GM19395 (cell line): ENCODE measurements at regions not wholly inside any gene's neighbourhood (a gene's known extent, or its start where the extent isn't known, plus 50 kb on each side); places are given as distances from the start of the nearest gene placed in this dataset.
"Not testable (repeated sequence)": the region's sequence is repeated elsewhere in the genome, so short reads cannot be mapped to it uniquely, and the experiment has no call there.

Source experiments
- ATAC-seq: cut with Tn5 transposase; IDR thresholded peaks from one replicate; pipeline ENCODE4 v1.9.1; 2021; ENCODE audit warnings: mild to moderate bottlenecking, moderate library complexity; ENCODE audit not compliant: unreplicated experiment

DNA sequence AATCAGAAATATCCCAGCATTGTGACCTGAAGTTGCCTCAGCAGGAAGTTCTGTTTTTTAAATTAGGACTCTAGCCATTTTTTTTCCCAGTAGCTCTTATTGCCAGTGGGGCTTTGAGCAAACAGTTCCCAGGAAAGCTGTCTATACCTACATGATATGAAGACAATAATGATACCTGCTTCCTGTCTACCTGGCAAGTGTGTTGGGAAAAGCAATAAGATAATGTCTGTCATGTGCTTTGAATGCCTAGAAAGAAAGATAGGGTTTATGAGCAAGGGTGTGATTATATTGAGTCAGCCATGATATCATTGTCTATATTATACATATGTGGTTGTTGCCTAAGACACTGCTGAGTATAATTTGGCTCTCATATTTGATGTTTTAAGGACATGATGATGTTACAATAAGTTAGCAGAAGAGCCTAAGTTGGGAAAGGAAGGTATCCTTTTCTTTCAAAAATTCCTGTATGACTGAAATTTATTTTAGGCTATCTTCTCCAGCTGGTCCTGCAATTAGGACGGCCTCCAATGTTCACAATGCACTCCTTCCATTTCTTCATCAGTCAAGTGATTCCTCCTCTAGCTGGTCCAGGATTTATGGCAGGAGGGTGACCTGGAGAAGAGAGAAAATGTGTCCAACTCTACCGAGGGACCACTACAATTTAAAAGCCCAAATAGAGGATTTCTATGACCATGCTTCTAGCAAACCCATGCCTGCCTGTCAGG is 99.6 kb upstream of the CDC42BPA start:
- ATAC-seq = no peak

GRCh38 chr1:227416156-227416830 is 98.0 kb upstream of the CDC42BPA start:
- ATAC-seq = no peak

- ATAC-seq = no peak
These were observed 97.0 kb upstream of the CDC42BPA start for GRCh38 chr1:227415115-227415790.

GRCh38 chr1:227411066-227411465 is 92.8 kb upstream of the CDC42BPA start:
- ATAC-seq = no peak

DNA sequence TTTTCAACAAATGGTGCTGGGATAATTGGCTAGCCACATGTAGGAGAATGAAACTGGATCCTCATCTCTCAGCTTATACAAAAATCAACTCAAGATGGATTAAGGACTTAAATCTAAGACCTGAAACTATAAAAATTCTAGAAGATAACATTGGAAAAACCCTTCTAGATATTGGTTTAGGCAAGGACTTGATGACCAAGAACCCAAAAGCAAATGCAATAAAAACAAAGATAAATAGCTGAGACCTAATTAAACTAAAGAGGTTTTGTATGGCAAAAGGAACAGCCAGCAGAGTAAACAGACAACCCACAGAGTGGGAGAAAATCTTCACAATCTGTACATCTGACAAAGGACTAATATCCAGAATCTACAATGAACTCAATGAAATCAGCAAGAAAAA is 88.0 kb upstream of the CDC42BPA start:
- not testable (repeated sequence) for ATAC-seq

DNA sequence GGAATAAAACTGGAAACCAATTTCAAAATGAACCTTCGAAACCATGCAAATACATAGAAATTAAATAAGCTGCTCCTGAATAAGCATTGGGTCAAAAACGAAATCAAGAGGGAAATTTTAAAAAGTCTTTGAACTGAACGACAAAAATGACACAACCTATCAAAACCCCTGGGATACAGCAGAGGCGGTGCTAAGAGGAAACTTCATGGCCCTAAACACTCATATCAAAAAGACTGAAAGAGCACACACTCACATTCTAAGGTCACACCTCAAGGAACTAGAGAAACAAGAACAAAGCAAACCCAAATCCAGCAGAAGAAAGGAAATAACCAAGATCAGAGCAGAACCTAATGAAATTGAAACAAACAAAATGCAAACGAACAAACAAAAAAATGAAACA is 85.2 kb upstream of the CDC42BPA start:
- ATAC-seq = no peak

GRCh38 chr1:227401562-227402342 is 83.5 kb upstream of the CDC42BPA start:
- ATAC-seq = no peak

- ATAC-seq = no peak
These were observed 80.9 kb upstream of the CDC42BPA start for GRCh38 chr1:227399152-227399730.

DNA sequence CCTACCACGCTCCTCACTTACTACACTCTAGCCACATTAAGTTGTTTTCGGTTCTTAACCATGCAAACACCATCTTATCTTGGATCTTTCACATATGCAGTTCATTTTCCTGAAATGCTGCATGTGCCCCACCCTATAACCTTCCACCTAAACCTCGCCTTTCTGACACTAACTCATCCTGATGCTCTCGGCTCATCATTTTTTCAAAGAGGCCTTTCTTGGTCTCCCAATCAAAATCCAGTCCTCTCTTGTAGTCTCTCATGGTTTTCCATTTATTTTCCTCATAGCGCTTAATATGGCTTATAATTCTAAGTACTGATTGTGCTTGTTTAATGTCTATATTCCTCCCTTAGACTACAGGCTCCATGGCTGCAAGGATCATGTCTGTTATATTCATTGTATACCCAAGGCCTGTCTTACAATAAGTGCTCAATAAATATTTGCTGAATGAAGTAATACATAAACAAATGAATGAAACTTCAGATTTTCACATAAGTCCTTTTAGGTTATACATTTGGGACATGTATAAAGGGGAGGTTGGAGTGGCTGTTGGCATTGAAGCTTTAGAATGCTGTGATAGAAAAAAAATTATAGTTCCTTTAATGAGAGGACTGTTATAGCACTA is 79.2 kb upstream of the CDC42BPA start:
- ATAC-seq = no peak

- no peak for ATAC-seq
These were observed 78.5 kb upstream of the CDC42BPA start for GRCh38 chr1:227396539-227397353.

GRCh38 chr1:227395426-227396028 is 77.2 kb upstream of the CDC42BPA start:
- ATAC-seq = no peak

DNA sequence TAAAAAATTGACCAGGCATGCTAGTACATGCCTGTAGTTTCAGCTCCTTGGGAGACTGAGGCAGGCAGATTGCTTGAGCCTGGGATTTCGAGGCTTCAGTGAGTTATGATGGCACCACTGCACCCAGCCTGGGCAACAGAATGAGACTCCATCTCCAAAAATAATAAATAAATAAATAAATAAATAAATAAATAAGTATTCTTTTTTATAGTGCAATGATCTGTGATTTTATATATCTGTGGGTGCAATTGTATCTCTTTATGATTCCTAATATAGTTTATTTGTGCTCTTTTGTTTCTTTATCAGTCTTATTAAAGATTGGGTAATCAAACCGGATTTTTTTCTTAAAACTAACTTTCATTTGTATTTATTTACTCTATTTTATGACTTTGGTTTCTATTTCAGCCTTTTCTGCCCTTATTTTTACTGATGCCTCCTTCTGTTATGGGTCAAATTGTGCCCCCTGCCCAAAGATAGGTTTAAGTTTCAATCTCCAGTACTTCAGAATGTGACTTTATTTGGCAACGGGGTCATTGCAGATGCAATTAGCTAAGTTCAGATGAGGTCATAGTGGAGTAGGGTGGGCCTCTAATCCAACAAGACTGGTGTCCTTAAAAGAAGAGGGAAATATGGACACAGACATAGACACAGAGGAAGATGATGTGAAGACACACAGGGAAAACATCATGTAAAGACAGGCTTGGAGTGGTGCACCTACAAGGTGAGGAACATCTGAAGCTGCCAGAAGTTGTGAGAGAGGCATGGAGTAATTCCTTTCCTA is 74.9 kb upstream of the CDC42BPA start:
- ATAC-seq = no peak

DNA sequence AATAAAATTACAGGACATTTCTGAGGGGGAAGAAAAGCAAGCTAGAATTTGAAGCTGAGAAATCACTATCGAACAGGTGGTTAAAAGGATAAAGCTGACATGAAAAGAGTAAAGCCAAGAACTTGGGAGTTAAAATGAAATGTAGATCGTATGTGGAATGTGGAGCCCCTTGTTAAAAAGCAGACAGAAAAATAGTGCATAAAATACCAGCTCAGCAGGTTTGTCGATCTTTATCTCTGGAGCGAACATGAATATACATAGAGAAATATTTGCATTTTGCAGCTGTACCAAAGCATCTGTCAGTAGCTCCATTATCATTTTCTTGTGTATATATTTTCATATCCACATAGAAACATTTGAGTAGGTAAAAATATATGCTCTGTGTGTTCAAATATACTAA is 73.6 kb upstream of the CDC42BPA start:
- no peak for ATAC-seq

DNA sequence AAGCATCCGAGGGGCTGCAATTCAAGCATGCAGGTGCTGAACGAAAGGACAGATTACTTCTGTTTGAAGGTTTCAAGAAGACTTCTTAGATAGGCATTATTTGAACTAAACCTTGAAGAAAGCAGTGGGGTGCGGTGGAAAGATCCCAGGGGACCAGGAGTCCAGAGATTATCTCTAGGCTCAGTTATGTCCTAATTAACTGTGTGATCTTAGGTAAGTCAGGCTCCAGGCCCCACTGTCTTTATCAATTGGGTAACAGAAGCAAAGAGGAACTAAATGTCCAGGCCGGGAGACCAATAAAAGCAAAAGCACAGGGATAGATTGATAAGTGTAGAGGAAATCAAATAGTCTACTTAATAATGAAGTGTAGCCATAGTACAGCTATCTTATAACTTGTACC is 72.9 kb upstream of the CDC42BPA start:
- no peak for ATAC-seq

- no peak for ATAC-seq
These were observed 72.2 kb upstream of the CDC42BPA start for GRCh38 chr1:227390525-227390924.

- no peak for ATAC-seq
These were observed 70.2 kb upstream of the CDC42BPA start for GRCh38 chr1:227388214-227389168.

- ATAC-seq = no peak
These were observed 61.2 kb upstream of the CDC42BPA start for GRCh38 chr1:227379555-227379892.
